ENCODE measurements at regions not wholly inside any gene's neighbourhood (a gene's known extent, or its start where the extent isn't known, plus 50 kb on each side); places are given as distances from the start of the nearest gene placed in this dataset.

DNA sequence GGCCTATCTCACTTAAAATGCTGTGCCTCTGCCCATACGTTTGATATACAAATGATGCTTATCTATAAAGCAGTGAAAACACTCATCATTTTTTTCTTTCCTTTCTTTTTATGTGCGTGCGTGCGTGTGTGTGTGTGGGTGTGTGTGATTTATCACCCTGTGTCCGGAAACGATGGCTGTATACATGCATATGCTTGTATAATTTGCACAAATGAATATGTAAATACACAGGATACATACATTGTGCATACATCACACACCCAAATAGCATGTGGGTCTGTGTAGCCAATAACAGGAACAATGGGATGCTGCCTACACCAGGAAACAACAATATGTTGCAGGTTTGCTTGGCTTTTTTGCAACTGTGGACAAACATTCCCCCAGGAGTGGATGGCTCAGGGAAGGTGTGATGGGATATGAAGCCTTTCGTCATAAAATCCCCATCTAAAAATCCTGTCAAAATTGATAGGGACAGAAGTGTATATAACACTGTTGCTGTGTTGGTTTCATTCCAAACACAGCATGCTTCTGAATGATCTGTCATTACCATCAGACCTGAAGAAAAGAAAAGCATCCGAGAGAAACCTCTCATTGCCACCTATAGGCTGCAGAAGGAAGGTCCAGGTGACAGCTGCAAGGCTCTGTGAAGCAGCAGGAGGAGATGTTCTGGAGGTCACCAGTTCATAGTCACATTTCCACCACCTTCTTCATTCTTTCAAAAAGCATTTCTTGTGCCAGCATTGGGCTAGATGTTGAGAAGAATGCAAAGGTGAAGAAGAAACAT is 503.9 kb upstream of the NR2F2 start:
- DNase-seq, result no peak

DNA sequence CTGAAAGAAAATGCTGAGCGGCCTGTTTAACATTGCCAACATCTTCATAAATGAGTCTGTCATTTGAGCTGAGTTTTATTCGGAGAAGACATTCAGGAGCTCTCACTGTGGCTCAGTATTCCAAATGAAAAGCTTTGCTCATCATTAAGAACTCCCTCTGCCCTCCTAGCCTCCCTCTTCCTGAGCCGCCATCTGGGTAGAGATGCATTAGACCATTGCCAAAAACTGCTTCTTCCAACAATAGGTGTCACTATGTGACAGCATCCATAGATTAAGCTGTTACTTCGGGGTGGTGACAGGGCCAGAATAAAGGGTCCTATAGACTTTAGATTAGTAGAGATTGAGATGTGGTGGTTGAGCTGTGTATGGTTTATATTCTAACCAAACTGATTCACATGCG is 501.4 kb upstream of the NR2F2 start:
- DNase-seq, result no peak

DNA sequence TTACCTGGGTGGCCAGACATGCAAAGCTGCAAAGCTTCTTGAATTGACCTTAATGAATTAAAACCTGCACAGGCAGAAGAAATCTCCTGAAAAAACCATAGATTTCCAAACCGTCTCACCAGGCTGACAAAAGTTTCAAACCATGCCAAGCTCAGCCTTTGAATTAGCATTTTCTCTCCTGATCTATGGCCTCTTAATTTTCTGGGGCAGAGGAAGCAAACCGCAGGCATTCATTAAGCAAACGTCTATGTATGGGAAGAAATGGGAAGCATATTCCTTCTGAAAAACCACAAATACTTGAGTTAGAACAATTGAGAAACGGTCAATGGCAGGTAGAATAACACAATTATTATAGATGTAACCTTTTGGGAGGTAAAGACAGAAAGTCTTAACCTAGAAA is 500.2 kb upstream of the NR2F2 start:
- DNase-seq, result no peak

DNA sequence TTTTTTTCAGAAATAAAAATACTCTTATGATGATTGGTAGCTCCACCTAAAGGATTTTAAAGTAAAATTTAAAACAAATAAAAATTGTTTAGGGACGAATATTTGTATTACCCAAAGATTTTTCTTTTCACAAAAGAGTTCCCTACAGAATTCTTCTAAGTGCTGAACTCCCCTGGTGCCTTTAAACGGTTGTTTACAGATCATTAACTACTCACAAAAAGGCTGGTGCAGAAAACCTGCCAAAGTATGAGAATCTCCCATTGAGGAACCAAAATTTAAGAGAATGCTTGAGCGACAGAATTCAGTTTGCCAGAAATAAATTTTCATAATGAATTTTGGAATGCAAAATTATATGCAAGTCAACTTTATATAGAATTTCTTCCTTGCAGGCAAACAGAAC is 497.8 kb upstream of the NR2F2 start:
- DNase-seq, result no peak

DNA sequence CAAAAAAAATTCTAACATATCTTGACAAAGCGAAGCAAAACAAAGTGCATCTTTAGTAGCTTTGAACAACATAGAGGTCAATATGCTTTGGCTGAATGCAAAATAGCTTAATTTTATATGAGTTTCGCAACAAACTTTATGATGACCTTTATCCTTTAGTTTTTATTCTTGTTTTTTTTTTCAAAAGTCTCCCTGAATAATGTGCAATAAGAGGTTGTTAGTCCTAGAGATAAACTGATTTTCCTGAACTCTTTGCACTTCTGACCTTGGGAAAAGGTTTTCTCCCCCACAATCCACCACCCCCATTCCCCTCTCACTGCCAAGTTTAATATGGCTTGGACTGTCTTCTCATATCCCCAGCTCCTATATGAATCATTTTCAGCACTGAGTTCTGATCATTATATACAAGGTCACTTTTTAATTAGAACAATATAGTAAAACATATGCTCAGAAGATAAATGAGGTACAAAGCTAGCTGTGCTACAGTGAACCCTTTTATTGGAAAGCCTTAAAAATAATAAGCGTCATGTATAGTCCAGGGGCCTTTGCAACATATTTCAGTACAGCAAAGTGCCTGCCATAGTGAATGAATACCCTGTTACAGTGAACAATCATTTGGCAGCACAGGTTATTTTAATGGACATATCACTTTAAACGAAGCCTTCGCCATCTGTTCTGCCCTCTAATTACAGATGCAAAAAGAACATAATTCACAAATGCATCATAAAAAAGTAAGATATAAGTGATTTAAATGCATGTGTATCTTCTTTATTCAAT is 496.3 kb upstream of the NR2F2 start:
- no peak for DNase-seq

DNA sequence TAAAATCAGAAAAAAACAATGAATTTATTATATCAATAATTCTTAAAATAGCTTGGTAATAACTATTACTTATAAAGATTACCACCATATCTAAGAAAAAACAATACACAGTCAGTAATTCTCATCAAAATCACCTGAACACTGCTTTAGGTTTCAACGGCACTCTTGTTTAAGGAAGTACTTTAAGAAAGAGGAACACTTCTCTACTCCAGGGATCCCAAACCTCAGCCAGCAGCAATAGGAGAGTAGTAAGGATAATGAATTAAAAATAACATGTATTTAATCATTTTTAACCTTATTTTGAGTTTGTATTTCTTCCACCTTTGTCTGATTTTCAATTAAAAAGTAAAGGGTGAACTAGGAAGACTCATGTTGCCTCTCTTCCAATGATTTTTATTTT is 494.0 kb upstream of the NR2F2 start:
- no peak for DNase-seq

DNA sequence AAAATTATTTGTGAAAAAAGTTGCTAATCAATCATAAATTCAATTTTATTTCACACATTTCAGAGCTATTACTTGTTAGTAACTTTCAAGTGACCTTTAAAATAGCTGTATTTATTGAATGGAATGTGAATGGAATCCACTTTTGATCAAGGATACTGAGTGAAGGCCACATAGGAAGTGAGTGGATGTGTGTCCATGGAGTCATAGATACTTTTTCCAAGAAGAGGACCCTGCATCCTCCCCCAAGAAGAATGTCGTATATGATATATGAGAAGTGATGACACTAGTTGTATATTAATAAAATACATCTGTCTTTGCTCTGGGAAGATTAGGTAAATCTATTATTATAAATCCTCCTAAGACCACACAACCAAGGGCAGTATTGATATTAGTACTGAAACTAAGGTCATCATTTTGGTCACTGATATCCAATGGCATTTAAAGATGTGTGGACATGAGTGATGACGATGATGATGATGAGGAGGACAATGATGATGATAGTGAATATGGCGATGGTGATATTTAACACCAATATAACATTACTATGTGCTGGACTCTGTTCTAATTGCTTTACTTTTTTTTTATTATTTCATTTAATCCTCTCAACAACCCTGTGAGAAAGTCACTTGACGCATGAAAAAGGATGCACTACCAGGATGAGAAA is 493.0 kb upstream of the NR2F2 start:
- DNase-seq, result no peak

DNA sequence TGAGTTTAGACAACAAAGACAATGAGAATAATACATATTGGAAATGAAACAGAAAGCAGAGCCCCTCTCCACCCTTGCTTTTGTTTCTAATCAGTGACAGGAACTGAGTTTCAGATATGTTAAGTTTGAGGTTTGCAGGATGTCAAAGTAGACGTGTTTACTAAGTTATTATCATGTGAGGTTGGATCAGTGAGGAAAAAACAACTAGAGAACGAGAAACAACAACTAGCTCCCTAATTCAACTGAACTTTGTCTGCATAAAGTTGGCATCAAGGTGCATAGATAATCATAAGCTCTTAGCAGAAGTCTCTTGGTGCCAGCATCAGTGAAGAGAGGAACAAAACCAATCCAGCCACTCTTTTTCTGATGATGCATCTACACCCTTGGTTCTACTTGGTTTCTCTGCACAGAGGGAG is 491.1 kb upstream of the NR2F2 start:
- no peak for DNase-seq

DNA sequence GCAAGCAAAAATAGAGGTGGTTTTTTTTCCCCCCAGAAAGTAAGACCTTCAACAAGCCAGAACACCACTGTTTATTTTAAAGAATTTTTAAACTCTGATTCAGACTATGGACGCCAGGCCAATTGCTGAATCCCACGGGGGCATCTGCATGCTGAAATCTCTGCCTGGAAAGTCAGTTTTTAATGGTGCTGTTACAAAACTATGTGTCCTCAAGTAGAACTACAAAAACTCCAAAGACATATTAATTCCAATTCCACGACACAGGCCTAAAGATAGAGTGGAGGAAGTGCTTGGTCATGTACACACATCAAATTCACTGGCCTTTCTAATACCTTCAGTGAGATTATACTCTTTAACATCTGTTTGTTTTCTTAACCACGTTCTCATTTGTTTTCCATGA is 490.5 kb upstream of the NR2F2 start:
- no peak for DNase-seq

DNA sequence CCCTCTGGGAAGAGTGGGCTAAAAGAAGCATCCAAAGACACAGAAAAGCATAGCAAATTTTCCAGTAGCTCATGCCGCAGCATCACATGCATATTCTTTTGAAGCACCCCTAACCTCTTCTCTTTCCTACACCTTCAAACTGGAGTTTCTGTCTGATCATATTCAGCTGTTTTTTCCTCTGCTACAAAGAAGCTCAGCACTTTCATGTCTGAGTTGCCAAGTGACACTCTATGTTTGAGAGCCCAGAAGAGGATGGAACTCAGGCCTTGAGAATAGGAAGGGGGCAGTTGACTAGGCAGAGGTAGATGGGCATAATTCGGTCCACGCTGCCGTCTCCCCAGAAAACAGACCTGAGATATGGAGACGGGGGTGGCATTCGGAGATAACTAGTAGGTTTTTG is 489.6 kb upstream of the NR2F2 start:
- DNase-seq, result no peak

DNA sequence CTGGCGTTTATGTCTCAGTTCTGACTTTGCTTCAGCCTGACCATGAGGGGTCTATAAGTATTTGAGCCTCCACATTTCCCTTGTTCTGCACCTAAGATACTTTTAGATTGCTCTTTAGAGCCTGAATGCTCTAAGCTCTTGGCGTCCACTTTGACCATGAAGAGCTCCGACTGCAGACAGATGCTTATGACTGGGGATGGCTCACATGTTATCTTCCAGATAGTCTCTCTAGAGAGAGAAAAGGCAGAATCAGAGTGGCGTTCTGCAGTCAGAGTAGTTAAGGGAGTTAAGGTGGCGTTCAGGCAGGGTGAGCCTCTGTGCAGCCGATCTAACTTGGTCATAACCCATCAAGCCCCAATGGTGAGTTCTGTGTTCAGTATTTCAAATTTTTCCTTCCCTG is 487.9 kb upstream of the NR2F2 start:
- no peak for DNase-seq

DNA sequence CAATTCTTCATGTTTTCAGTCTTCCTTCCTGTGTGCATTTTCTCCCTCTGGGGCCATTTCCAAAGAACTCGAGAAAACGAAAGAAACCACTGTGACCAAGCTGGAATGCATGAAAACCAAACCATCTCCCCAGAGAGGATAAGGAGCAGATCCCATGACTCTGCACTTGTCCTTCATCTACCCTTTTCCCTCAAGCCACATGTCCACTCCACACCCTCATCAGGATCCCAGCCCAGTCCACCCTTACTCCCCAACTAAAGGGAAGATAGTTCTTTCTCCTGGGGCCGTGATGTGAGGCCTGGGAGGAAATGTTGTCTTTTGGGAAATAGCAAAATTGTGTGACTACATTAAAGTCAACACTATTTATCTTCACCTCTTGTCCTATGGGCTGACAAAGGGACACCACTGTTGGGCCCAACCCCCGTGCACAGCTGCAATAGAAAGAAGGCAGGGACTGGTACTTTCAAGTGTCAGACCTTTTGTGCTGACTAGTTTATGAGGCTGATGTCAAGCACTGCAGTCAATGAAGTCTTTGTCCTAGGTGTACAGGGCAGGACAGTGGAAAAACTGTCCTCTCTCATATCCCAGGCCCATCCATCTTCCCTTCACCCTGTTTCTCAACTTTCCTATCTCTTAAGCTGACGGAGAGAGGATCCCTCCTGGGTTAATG is 487.1 kb upstream of the NR2F2 start:
- DNase-seq, result no peak

DNA sequence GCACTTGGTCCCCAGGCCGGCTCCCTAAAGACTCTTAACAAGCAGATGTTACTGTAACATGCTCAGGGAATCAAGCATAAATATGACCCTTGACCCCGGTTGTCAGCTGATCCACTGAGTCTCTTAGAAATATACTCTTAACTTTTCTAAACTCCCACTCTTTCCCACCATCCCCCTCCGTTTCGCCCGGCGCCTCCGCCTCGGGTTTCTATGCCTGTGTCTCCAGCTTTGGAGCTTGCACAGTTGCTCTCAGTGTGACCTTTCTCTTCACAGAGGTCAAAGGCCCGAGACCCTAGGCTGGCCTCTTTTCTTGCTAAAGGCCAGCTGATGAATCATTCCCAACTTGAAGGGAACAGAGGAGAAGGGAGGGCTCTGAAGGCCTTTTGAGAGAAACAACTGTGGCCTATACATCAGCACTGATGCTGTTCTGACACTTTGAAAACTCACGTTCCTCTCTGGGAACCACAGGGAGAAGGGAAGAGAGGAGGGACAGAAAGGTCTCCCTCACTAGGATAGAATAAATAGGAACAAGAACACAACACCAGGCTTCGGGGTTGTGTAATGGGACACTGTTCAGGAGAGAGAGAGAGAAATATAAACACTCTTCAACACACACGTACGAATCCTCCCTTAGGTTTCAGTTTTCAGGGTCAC is 484.5 kb upstream of the NR2F2 start:
- DNase-seq, result no peak

DNA sequence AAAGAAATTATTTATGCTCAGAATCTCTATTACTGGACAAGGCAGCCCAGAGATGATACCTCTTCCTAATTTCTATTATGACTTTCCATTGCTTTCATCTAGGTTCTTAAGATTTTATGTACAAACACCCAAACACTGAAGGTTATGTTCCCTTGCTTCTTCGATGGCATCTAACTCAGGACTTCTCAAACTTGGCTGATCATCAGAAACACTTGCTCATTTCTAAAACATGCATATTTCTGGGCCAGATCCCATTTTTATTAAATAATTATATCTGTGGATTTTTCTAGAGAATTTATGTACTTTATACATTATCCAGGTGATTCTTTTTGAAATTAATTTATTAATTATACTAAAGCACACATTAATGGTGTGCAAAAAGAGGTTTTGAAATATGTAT is 482.4 kb upstream of the NR2F2 start:
- DNase-seq, result no peak

DNA sequence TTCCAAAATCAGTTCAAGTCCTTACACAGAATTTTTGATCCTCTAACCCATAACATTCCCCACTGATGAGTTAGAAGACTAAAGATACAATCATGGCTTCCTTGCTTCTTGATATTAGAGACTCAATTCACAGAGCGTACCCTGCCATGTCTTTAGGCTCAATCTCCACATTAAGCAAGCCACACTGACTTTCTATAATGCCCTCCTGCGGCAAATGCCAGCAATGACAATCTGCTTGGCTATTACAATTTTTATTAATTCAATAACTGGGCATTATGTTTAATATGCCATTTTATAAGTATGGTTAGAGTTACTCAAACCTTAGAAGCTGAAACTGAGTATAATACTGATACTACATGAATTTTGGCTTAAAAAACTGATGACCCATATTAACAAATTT is 479.7 kb upstream of the NR2F2 start:
- no peak for DNase-seq

DNA sequence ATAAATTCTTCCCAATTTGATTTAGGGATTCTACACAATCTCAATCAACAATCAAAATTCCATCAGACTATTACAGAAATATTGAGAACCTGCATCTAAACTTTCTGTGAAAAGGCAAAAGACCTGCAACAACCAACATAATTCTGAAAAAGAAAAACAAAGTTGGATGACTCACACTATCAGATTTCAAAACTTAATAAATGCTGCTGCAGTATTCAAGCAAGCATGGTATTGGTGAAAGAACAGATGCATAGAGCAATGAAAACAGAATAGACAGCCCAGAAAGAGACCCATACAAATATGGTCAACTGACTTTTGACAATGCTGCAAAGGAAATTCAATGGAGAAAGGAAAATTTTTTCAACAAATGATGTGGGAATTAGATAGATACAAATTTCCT is 477.1 kb upstream of the NR2F2 start:
- no peak for DNase-seq

DNA sequence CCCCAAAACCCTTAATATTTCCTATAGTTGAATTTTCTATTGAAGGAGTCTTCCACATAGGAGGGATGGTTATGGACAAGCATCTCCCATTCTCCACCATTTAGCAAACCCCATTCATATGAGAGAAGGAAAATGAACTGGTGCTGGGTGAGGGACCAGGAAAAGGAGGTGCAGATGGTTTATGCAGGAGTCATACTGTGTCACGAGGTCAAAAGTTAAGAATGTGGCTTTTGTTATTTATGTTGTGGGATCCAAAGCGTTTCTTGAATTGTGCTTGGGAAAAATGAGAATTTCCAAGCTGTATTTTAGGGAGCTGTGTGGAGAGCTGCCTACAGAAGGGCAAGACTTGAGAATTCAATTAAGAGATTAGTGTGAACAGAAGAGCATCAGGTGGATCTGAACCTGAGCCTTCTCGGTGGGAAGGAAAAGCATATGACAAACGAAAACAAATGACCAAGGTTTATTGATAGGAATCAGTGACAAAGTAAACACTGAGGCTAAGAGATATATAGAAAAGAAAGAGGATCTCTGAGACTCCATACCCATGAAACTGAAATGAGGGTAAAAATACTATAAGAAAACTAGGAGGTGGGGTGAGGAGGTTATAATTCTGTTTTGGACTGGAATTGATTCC is 473.3 kb upstream of the NR2F2 start:
- DNase-seq, result no peak

DNA sequence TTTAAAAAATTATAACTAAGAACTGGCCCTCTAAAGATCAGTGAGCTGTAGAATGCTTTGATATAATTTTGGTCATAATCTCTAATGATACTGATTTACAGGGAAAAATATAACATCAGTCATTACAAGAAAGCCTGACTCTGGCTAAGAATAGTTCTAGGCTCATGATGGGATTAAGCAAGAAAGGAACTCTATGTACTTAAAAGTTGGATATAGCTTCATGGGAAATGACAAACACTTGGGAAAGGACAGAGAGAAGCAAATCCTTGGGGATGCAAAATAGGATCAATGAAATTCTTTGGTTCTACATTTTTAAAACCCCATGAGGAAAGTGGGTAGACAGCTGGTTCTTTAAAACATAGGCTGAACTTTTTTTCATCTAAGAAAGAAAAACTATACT is 472.7 kb upstream of the NR2F2 start:
- DNase-seq, result no peak

DNA sequence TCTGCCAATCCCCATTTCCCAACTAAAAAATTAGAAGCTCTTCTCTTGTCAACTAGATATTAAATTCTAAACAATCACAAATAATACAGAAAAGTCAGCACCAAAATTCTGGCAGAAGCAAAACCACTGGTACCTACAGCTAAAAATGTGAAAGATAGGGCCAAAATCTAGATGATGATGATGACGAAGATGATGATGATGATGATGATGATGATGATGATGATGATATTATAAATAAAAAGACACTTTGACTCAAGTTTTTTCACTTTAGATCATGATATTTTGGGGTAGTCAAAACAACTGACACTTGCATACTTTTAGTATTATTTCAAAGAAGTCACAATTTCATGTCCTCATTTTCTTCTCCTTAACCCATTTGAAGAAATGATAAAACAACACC is 470.1 kb upstream of the NR2F2 start:
- DNase-seq, result no peak

DNA sequence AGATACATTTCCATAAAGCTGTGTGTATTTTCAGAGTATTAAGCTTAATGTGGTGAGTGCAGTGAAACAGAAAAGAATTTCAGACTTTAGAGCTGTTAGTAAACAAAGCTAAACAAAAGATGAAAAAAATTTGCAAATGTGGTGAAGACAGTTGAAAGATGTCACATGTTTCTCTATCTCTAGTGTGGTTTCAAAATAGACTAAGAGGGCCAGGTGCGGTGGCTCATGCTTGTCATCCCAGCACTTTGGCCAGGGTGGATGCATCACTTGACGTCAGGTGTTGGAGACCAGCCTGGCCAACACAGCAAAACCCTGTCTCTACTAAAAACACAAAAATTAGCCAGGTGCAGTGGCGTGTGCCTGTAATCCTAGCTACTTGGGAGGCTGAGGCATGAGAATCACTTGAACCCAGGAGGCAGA is 466.0 kb upstream of the NR2F2 start:
- peak; percentile 8 for DNase-seq

DNA sequence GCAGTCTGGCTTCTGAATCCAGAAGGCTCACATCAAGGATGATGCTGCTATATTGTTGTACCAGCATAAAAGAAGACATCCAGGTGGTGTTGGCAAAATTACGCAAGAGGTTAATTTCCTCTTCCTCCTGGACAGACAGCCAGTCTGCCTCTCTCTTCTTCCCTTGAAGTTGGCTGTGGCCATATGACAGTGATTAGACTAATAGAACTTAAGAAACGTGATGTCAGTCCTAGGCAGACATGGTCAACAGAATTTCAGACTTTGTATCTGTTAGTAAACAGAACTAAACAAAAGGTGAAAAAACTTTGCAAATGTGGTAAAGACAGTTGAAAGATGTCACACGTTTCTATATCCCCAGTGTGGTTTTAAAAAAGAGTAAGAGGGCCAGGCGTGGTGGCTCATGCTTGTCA is 465.2 kb upstream of the NR2F2 start:
- no peak for DNase-seq

DNA sequence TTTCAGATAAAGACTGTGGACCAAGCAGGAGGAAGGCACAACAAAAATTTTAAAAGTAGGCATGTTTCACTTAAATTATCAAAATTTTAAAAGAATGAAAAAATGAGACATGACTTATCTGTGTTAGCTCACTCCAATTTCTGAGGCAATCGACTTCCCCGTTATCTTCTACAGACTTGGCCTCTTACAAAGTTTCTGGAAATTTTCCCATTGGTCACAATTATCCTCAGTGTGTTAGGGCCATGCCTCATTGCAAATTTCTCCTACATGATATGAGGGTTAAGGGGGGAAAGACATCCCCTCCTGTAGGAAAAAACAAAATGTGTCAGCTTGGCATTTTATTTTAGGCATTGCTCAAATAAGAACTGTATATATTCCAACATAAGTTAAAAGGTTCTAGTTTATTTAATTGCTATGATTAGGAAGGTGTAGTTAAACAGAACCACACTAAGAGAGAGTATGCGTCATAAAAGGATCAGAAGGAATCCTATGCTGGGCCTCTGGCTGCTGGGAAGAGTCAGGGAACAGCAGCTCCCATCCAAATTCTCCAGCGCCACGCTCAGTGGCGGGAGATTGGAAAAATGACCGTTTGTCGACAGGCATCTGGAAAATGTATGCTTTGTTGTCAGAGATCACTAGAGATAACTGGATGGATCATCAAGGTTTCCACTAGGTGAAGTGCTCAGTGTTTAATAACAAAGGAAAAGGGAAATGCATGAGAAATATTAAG is 463.6 kb upstream of the NR2F2 start:
- DNase-seq, result no peak
